Tibial nerve (tissue), 4 donors: ENCODE measurements at regions not wholly inside any gene's neighbourhood (a gene's known extent, or its start where the extent isn't known, plus 50 kb on each side); places are given as distances from the start of the nearest gene placed in this dataset.

Source experiments
- DNase-seq, 2 donors: peaks; one replicate each; pipeline ENCODE4 v3.0.0-alpha.2; 2019; ENCODE audit warnings: low spot score in 2 of 2
- H3K27ac ChIP-seq, 4 donors: fragments of 200-600 bp; sonication (generic) in 3 of 4; one replicate each; pipeline ENCODE4 v1.5.1; 2017 to 2019; ENCODE audit warnings: mild to moderate bottlenecking in 1 of 4
- H3K27me3 ChIP-seq, 2 donors: fragments of 200-600 bp; sonication (generic) in 1 of 2; one replicate each; pipeline versions ENCODE4 v1.5.1 to v1.6.0; 2017 to 2019
- H3K36me3 ChIP-seq, 3 donors: fragments of 200-600 bp; sonication (generic); one replicate each; pipeline ENCODE4 v1.5.1; 2018 to 2019
- H3K4me1 ChIP-seq, 4 donors: fragments of 200-600 bp; sonication (generic) in 3 of 4; one replicate each; pipeline ENCODE4 v1.5.1; 2017 to 2019
- H3K4me3 ChIP-seq, 4 donors: fragments of 200-600 bp; sonication (generic) in 3 of 4; one replicate each; pipeline ENCODE4 v1.5.1; 2017 to 2019; ENCODE audit warnings: mild to moderate bottlenecking in 1 of 4, moderate library complexity in 1 of 4
- H3K9me3 ChIP-seq, 4 donors: fragments of 200-600 bp; sonication (generic) in 3 of 4; one replicate each; pipeline ENCODE4 v1.5.1; 2017 to 2019
- CTCF ChIP-seq, 5 experiments: fragments of 200-600 bp in 3 of 5; fragments of 450-650 bp in 2 of 5; sonication (generic) in 3 of 5; IDR thresholded peaks; one replicate each; pipeline ENCODE4 v1.5.1; 2016 to 2019; ENCODE audit warnings: antibody characterized with exemption in 5 of 5, mild to moderate bottlenecking in 3 of 5, moderate library complexity in 2 of 5
- EP300 ChIP-seq, 2 donors: sonication (generic); formaldehyde crosslinking; IDR thresholded peaks; one replicate each; pipeline ENCODE4 v1.6.1; 2017; ENCODE audit warnings: antibody characterized with exemption in 2 of 2, mild to moderate bottlenecking in 1 of 2
- POLR2A ChIP-seq, 2 donors: fragments of 450-650 bp; IDR thresholded peaks; one replicate each; pipeline ENCODE4 v1.6.1; 2017; ENCODE audit warnings: antibody characterized with exemption in 2 of 2, mild to moderate bottlenecking in 2 of 2, moderate library complexity in 2 of 2
- WGBS, 2 donors: methylation state at CpG; one replicate each; pipeline ENCODE4 v1.1.5; 2018; 5-methylcytosine and 5-hydroxymethylcytosine counted together

DNA sequence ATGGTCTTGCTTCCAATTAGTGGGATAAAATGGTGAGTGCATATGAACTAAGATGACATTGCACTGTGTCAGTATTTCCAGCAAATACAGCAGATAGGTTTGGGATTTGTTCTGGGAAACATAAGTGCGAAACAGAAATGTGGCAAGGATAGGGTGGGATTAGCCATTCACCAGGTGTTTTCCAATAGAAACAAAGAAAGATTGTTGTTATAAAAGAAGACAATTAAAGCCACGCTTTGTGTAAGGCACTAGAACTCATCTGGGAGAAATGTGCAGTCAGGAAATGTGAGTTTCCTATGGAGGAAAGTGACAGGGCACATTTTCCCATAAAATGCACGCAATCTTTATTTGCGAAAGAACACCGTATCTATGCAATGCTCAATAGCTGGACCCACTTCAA lies 1547.8 kb downstream of the EFNB2 start:
- no peaks in the 10 kb centered on the region for H3K36me3 ChIP-seq
- peaks cover 0 to 6% (median 0%) of the 10 kb centered on the region in 4 donors for H3K4me1 ChIP-seq
- TF ChIP-seq CTCF (IDR thresholded peaks at IDR 0.05), result no peak
- no peak for TF ChIP-seq POLR2A (IDR thresholded peaks at IDR 0.05)
- no peak for TF ChIP-seq EP300 (IDR thresholded peaks at IDR 0.05)
- no peak overlapping the region for H3K27ac ChIP-seq
- no peaks in the 10 kb centered on the region for H3K27me3 ChIP-seq
- no peak for DNase-seq
- H3K4me3 ChIP-seq, result no peak overlapping the region
- WGBS, 2 donors, result 83 to 85% methylated on average over 5 of the region's 5 CpGs
- H3K9me3 ChIP-seq, result no peaks in the 10 kb centered on the region

GRCh38 chr13:104984296-104984818 lies 1551.1 kb downstream of the EFNB2 start:
- Histone ChIP-seq H3K9me3 (no peaks in the 10 kb centered on the region), H3K4me1 (peaks cover 0 to 6% (median 0%) of the 10 kb centered on the region in 4 donors), H3K4me3 (no peak overlapping the region), H3K27ac (no peak overlapping the region), H3K27me3 (no peaks in the 10 kb centered on the region), H3K36me3 (no peaks in the 10 kb centered on the region)
- peak in 1 of 2 donors; percentile 51 for TF ChIP-seq EP300 (IDR thresholded peaks at IDR 0.05)
- no peak for TF ChIP-seq POLR2A (IDR thresholded peaks at IDR 0.05)
- DNase-seq, result peak; percentile 21 to 44
- WGBS, 2 donors, result 7 to 8% methylated on average over 2 of the region's 2 CpGs

GRCh38 chr13:104983601-104984000 lies 1551.9 kb downstream of the EFNB2 start:
- H3K36me3 ChIP-seq, result no peaks in the 10 kb centered on the region
- H3K4me3 ChIP-seq, result no peak overlapping the region
- peaks cover 0 to 6% (median 0%) of the 10 kb centered on the region in 4 donors for H3K4me1 ChIP-seq
- 36 to 90% methylated on average over 1 of the region's 1 CpG for WGBS, 2 donors
- H3K27ac ChIP-seq, result no peak overlapping the region
- no peaks in the 10 kb centered on the region for H3K27me3 ChIP-seq
- DNase-seq, result no peak
- TF ChIP-seq POLR2A (IDR thresholded peaks at IDR 0.05), result no peak
- TF ChIP-seq EP300 (IDR thresholded peaks at IDR 0.05), result no peak
- no peak for TF ChIP-seq CTCF (IDR thresholded peaks at IDR 0.05)
- H3K9me3 ChIP-seq, result no peaks in the 10 kb centered on the region

DNA sequence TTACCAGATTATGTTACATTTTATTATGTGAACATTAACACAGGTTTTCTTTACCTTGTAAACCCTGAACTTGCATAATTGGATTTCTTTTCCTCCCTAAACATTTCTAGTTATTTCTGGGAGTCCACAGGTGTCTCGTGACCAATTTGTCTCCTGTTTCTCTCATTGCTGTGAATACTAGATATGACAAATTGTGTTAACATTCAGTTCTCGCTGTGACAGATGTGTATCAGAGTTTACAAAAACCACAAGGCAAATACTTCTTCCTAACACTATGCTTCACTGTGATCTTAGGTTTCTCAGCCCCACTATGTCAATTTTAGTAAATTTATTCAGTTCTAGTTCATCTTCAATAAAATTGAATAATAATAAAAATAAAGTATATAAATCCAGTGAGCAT lies 1554.9 kb downstream of the EFNB2 start:
- DNase-seq, result no peak
- WGBS, 2 donors, result 90 to 94% methylated on average over 2 of the region's 2 CpGs
- H3K4me1 ChIP-seq, result peaks cover 0 to 6% (median 0%) of the 10 kb centered on the region in 4 donors
- TF ChIP-seq POLR2A (IDR thresholded peaks at IDR 0.05) (no peak), EP300 (IDR thresholded peaks at IDR 0.05) (no peak), CTCF (IDR thresholded peaks at IDR 0.05) (no peak)
- H3K36me3 ChIP-seq, result no peaks in the 10 kb centered on the region
- H3K27ac ChIP-seq, result no peak overlapping the region
- no peaks in the 10 kb centered on the region for H3K27me3 ChIP-seq
- H3K4me3 ChIP-seq, result no peak overlapping the region
- no peaks in the 10 kb centered on the region for H3K9me3 ChIP-seq

DNA sequence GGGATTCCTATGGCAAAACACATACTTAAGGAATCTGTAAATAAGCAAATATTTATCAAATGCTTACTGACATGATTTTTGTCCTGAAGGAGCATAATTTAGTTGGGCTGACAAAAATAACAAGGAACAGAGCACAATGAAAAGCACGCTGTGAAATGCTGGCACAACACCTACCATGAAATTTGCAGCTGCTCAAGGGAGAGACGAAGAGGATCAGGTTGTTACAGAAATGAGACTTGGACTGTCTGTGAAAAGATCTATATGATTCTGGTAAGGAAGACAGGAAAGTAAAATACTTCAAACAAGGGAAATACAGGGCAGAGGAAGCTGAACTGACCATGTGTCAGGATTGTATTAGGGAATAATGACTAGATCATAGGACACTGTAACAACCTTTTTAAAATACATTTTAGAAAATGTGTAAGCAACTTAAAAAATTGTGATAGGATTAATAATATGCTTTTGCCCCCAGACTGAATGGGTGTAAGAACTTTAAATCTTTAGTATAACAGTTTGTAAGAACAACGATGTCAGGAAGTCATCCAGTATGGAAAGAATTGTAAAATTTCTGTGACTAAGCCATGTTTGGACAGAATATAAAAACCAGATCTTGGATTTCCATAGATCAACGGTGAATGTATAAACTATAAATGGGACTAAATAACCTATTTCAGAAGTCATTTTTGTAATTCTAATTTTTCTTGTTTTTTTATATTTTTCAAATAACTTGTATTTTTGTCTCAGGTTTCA lies 1556.0 kb downstream of the EFNB2 start:
- H3K4me3 ChIP-seq, result no peak overlapping the region
- H3K36me3 ChIP-seq, result no peaks in the 10 kb centered on the region
- H3K4me1 ChIP-seq, result peaks cover 0 to 6% (median 0%) of the 10 kb centered on the region in 4 donors
- TF ChIP-seq POLR2A (IDR thresholded peaks at IDR 0.05) (no peak), EP300 (IDR thresholded peaks at IDR 0.05) (no peak), CTCF (IDR thresholded peaks at IDR 0.05) (no peak)
- WGBS, 2 donors, result 57 to 68% methylated on average over 4 of the region's 4 CpGs
- no peak for DNase-seq
- no peak overlapping the region for H3K27ac ChIP-seq
- H3K9me3 ChIP-seq, result no peaks in the 10 kb centered on the region
- no peaks in the 10 kb centered on the region for H3K27me3 ChIP-seq
